ENCODE measurements at regions not wholly inside any gene's neighbourhood (a gene's known extent, or its start where the extent isn't known, plus 50 kb on each side); places are given as distances from the start of the nearest gene placed in this dataset.

DNA sequence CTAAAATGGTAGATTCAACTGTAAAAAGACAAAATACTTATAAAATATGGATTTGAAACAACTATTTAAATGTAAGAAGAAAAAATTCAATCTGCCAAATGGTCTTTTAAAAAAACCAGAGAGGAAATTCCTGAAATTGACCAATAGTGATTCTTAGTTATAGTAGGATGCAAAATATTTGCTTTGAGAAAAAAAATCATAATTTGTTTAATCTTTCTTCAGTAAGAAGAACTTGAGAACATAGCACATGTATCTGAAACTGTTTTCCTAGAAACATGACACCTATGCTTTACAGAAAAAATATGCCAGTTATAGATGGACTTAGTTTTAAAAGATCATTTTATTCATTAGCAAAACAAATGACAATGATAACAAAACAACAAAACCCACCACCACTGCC lies 186.9 kb upstream of the CD180 start:
- DNase-seq, result no peak

DNA sequence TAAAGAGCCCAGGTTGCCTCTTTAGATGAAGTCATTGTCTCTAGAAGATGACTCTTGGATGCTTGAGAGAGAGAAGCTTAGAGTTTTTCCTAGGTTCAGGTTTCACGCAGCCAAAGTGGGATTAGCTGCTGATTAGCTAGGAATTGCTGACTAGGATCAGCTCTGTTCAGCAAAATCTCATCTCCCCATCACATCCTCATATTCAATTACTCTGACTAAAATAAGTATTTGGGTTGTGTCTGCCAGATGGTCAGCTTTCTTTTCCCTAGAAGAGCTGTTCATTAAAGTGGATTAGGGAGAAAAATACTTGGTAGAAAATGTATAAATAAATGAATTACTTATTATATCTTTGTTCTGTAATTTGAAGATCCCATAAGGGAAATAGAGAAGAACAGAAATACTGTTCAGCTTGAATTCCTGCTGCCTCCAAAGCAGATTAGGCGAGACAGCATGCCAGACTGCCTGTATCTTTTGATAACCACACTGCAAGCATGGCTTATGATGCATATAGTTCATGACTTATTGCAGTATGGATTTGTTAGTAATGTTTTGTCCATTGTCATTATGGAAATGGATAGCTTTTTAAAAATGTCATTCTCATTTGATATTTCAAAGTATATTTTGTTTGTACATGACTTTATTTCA lies 184.8 kb upstream of the CD180 start:
- DNase-seq, result no peak

DNA sequence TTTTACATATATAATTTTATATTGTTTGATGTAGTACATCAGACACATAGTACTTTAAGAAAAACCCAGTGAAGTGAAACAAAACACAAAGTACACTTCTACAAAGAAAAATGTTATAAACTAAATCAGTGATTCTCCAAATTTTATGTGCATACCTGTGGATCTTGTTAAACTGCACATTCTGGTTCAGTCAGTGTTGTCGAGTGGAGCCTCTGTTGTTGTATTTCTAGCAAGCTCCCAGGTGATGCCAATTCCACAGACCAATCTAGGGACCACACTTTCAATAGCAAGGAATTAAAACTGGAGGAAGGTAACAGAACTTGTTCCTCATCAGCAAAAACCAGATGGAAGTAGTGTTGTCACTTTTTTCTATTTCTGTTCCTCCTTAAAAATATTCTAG lies 183.8 kb upstream of the CD180 start:
- DNase-seq, result no peak

- DNase-seq, result no peak
Measured at GRCh38 chr5:67379753-67380152, 183.2 kb upstream of the CD180 start.

- no peak for DNase-seq
Measured at GRCh38 chr5:67378256-67378655, 181.7 kb upstream of the CD180 start.

DNA sequence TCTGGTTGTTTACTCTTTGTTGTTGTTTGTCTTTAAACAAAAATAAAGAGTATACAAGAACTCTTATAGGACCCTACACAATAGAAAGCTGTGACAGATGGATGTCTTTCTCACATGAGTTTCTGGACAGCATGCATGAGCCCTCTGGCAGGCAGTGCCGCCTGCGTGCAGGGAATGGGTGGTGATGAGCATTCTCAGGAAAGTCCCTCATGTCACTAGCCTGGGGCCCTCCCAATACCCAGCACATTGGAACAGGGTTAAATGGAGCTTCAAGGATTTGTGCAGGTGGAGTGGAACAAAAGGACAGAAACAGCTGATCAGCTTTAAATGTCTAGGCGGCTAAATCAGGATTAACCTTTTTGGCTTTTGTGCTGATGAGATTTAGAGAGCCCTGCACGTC lies 181.0 kb upstream of the CD180 start:
- no peak for DNase-seq

DNA sequence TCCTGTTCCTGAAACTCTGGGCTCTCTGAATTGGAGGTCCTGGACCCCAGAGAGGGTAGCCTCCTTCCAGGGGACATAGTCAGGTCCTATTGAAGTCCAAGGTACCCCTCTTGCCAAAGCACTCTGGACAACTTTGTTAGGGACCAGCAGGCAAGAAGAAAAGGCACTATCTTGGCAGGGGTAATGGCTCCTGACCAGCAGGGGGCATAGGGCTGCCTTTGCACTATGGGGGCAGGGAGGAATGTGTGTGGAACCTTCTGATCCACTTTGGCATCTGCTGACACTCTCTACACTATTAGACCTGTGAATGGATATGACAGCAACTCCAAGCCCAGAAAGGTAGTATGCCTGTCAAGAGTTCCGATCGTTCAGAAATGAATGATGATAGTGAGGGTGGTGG lies 179.0 kb upstream of the CD180 start:
- no peak for DNase-seq

- no peak for DNase-seq
Measured at GRCh38 chr5:67374378-67374777, 177.8 kb upstream of the CD180 start.

GRCh38 chr5:67373518-67373917 lies 176.9 kb upstream of the CD180 start:
- DNase-seq, result no peak

DNA sequence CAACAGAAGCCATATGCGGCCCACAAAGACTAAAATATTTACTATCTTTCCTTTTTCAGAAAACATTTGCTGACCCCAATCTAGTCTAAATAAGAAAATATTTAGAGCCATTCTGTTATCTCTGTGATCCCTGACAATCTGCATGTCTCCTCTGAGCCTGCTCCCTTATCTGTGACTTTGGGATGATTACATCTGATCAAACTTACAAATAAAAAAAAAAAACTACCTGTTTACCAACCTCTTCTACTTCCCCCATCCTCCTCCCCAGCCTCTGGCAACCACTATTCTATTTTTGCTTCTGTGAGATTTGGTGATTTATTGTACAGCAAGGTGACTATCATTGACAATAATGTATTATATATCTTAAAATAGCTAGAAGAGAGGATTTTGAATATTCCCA lies 176.3 kb upstream of the CD180 start:
- DNase-seq, result no peak

- no peak for DNase-seq
Measured at GRCh38 chr5:67371924-67372323, 175.3 kb upstream of the CD180 start.

DNA sequence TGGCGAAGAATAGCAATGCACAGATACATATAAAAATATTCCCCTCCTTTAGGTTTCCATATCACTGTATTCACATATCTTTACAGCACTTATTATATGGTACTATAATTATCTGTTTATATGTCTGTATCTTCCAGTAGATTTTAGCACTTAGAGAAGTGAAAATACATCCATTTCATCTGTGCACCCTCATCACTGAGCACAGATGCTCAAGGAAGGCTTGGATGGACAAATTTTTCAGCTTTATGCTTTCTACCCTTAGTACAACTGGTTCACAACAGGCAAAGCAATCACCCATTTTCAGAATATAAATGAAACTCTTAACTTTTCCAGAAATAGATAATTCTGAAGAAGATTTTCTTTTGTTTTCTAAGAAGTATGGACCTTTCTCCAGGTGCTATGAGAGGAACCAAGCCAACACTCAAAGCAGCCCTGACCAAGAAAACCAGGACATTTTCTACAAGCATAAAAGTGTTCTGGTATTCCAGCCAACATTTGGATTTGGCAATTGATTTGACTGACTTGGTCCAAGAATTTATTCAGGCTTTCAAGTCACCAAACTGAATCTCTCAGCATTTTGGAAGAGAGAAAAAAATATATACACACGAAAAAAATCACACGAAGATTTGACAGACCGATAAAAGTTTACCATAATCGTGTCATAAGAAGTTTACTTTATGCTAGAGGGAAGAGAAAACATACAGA lies 170.2 kb upstream of the CD180 start:
- no peak for DNase-seq

DNA sequence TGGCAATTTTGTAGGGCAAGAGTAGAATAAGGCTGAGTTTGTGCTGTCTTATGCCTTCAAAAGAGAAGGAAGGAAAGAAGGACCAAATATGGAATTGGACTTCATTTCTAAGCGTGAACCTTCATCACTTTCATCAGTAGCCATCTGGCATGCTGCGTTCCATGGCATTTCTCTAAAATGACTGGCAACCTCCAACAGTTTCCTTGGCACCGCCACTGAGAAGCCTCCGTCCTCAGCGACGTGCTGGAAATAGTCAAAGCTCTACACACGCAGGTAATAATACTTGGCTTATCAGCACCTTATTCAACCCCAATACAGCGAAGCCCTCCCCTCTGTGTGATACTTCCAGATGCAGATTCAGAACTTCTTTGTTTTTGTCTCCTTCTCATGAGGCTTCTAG lies 169.7 kb upstream of the CD180 start:
- DNase-seq, result no peak

GRCh38 chr5:67364381-67364970 lies 167.9 kb upstream of the CD180 start:
- no peak for DNase-seq

DNA sequence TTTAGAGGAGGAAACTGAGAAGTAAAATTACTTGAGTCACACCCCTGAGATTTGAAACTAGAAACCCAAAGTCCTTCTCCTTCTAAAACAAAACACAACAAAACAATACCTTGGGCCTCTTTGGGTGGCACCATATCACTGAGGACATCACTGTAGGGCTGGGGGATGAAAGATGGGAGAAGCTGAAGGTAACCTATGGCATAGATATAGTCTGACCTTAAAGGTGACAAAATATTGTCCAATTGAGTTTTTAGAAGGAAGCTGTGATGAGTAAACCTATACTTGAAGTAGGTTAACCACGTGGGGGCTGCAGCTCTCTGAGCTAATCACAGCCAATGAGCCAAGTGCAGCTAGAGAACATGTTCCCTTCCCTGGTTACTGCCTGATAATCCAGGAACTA lies 167.4 kb upstream of the CD180 start:
- DNase-seq, result no peak

- no peak for DNase-seq
Measured at GRCh38 chr5:67363180-67363709, 166.6 kb upstream of the CD180 start.

DNA sequence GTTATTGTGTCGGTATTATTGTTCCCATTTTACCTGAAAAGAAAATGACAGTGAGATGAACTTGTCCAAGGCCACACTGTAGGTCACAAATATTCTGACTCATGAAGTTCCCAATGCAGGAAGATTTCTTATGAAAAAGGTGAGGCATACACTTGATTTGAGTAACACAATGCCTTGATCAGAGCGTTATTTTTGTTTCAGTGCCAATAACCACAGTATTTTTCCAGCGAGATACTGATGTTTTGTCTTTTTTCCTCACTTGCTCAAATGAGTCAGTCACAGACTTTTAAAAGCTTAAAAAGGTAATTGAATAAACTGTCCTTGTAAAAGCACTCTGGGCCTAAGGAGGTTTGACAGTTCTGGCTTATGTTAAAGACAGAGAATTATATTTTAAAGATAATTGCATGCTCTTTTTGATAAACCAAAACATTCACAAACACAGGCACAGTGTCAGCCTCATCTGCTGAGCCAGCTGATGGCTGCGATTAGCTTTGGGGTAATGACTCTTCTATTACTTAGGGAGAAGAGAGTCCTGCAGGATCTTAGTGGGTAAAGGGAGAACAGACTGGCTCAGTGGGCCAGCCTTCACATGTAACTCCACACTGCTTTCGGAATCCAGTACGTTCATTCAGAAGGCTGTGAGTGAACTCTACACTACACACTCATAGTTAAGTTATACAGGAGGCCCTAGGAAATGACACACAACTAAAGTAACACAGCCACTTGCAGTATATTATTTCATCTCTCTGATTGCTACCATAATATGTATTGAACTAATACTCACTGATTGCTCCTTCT lies 165.5 kb upstream of the CD180 start:
- no peak for DNase-seq

DNA sequence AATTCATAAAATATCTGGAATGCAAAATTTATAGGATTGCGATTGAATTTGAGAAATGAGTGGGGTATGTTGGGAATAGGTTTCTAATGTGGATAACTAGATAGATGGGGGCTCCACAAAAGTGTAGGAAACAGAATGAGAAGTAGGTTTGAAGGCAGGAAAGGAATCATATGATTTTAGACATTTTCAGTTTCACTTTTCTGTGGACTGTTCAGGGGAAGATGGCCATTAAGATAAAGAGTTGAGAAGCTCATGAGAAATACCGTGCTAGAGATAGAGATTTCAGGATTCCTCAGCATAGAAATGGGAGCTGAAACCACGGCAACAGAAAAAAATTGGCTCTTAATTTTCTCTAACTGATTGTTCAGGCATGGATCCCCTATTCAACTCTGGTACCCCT lies 163.4 kb upstream of the CD180 start:
- DNase-seq, result no peak

DNA sequence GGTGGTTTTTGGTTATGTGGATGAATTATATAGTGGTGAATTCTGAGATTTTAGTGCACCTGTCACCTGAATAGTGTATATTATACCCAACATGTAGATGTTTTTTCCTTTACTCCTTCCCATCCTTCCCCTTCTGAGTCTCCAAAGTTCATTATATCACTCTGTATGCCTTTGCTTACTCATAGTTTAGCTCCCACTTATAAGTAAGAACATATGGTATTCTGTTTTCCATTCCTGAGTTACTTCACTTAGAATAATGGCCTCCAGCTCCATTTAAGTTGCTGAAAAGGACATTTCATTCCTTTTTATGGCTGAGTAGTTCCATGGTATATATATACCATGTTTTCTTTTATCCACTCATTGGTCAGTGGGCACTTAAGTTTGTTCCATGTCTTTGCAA lies 161.6 kb upstream of the CD180 start:
- DNase-seq, result no peak

GRCh38 chr5:67355120-67355713 lies 158.6 kb upstream of the CD180 start:
- no peak for DNase-seq

DNA sequence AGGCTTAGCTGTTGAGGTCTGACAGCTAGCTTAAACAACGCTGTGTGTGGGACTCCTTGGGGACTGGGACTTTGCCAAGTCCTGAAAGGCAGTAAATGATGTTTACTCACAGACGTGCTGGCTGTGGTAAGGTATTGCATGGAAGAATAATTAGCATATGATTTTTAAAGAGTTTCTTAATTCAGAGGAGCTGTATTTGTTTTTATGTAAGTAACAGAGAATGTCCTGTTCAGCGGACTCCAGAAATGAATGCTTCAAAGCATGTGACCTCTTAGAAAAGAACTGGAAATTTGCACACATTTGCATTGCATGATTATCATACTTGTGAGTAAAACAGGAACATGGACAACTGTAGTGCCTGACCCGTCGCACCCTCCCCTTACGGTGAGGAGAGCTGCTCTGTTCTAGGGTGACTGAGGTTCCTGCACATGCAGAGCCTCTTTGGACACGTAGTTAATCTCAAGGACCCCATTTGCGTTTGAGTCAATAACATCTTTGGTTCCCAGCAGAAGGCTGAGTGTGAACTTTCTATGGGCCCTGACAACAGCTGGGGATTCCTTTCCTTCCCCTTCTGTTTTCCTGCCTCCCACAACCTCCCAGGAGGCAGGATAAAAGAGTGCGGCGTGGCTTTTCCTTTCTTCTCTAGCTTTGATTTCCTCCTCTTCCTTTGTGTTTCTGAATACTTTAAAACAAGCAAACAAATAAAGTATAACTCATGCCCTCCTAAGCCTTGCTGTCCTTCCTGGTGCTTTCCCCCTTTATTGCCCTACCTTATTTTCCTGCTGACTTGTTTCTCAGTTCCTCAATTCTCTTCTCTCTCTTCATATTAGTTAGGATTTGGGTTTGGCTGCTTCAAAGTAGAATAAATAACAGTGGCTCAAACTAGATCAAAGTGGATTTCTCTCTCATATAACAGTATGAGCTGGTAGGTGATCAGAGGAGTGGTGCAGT lies 157.2 kb upstream of the CD180 start:
- DNase-seq, result no peak
